ENCODE measurements at regions not wholly inside any gene's neighbourhood (a gene's known extent, or its start where the extent isn't known, plus 50 kb on each side); places are given as distances from the start of the nearest gene placed in this dataset.

- Mint-ChIP-seq H3K9me3 (ENCODE audit: low read depth) (no peaks in the 10 kb centered on the region), H3K36me3 (ENCODE audit: low read depth) (no peaks in the 10 kb centered on the region), H3K4me1 (ENCODE audit: low read depth) (peaks cover 11% of the 10 kb centered on the region), H3K27ac (ENCODE audit: unreplicated experiment) (no peak overlapping the region), H3K4me3 (ENCODE audit: unreplicated experiment) (no peak overlapping the region), H3K27me3 (ENCODE audit: low read depth) (no peaks in the 10 kb centered on the region)
- no peak for DNase-seq (ENCODE audit: low spot score)
- TF ChIP-seq, protein P1, sequence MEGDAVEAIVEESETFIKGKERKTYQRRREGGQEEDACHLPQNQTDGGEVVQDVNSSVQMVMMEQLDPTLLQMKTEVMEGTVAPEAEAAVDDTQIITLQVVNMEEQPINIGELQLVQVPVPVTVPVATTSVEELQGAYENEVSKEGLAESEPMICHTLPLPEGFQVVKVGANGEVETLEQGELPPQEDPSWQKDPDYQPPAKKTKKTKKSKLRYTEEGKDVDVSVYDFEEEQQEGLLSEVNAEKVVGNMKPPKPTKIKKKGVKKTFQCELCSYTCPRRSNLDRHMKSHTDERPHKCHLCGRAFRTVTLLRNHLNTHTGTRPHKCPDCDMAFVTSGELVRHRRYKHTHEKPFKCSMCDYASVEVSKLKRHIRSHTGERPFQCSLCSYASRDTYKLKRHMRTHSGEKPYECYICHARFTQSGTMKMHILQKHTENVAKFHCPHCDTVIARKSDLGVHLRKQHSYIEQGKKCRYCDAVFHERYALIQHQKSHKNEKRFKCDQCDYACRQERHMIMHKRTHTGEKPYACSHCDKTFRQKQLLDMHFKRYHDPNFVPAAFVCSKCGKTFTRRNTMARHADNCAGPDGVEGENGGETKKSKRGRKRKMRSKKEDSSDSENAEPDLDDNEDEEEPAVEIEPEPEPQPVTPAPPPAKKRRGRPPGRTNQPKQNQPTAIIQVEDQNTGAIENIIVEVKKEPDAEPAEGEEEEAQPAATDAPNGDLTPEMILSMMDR (IDR thresholded peaks at IDR 0.05), result no peak
Measured at GRCh38 chr12:65622056-65622455, 202.2 kb upstream of the HMGA2 start.

- Mint-ChIP-seq H3K4me3 (ENCODE audit: unreplicated experiment) (no peak overlapping the region), H3K36me3 (ENCODE audit: low read depth) (no peaks in the 10 kb centered on the region)
Measured at GRCh38 chr12:65623507-65623906, 200.8 kb upstream of the HMGA2 start.

DNA sequence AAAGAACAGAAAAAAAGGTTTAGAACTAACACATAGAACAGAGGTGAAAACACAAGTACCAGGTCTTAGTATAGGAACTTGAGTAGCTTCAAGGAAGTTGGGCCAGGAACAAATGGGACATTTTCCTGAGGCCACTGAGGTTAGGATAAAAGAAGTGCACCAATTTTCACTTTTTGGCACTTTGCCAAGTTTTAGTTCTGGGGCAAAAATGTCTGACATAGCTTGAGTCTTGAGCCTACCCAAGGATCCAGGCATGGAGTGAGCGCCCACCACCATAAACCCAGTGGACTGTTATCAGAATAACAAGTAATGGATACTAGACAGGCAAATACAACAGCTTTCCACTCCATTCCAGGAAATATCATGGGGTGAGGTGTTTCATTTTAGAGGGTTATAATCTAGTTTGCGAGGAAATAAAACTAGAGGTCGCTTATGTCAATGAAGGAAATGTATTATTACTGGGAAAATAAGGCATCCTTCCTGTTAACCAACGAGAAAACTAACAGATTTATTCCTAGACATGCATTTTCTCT, 199.7 kb upstream of the HMGA2 start:
- no peaks in the 10 kb centered on the region for H3K27me3 Mint-ChIP-seq (ENCODE audit: low read depth)

More at GRCh38 chr12:65623507-65623906, 200.8 kb upstream of the HMGA2 start:
- TF ChIP-seq, protein P1 (IDR thresholded peaks at IDR 0.05), result no peak
- H3K27me3 Mint-ChIP-seq (ENCODE audit: low read depth), result no peaks in the 10 kb centered on the region
- DNase-seq (ENCODE audit: low spot score), result no peak
- H3K27ac Mint-ChIP-seq (ENCODE audit: unreplicated experiment), result no peak overlapping the region
- H3K9me3 Mint-ChIP-seq (ENCODE audit: low read depth), result no peaks in the 10 kb centered on the region
- H3K4me1 Mint-ChIP-seq (ENCODE audit: low read depth), result peaks cover 11% of the 10 kb centered on the region

DNA sequence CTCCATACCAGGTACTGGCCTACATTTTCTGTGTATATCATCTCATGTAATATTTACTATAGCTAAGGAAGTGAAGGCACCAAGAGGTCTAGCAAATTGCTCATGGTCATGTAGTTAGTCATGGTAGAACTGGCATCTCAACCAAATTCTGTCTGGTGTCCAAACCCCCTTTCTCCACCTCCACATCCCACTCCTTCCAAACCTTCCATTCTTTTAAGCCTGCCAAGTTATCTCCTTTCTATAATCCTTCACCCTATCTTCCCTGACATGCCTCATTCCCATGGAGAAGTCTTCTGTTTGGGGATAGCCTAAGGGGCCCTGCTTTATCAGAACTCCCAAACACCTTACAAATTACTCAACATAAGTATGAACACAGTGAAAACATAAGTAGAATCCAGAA, 196.2 kb upstream of the HMGA2 start:
- Mint-ChIP-seq H3K36me3 (ENCODE audit: low read depth) (no peaks in the 10 kb centered on the region), H3K4me3 (ENCODE audit: unreplicated experiment) (no peak overlapping the region), H3K27ac (ENCODE audit: unreplicated experiment) (no peak overlapping the region), H3K4me1 (ENCODE audit: low read depth) (peaks cover 40% of the 10 kb centered on the region), H3K9me3 (ENCODE audit: low read depth) (no peaks in the 10 kb centered on the region), H3K27me3 (ENCODE audit: low read depth) (no peaks in the 10 kb centered on the region)
- TF ChIP-seq, protein P1 (IDR thresholded peaks at IDR 0.05), result no peak
- no peak for DNase-seq (ENCODE audit: low spot score)

More for the DNA sequence above, 199.7 kb upstream of the HMGA2 start:
- no peaks in the 10 kb centered on the region for H3K36me3 Mint-ChIP-seq (ENCODE audit: low read depth)
- peaks cover 15% of the 10 kb centered on the region for H3K4me1 Mint-ChIP-seq (ENCODE audit: low read depth)
- no peak for DNase-seq (ENCODE audit: low spot score)
- no peak overlapping the region for H3K27ac Mint-ChIP-seq (ENCODE audit: unreplicated experiment)
- no peaks in the 10 kb centered on the region for H3K9me3 Mint-ChIP-seq (ENCODE audit: low read depth)
- TF ChIP-seq, protein P1 (IDR thresholded peaks at IDR 0.05), result no peak
- H3K4me3 Mint-ChIP-seq (ENCODE audit: unreplicated experiment), result no peak overlapping the region

DNA sequence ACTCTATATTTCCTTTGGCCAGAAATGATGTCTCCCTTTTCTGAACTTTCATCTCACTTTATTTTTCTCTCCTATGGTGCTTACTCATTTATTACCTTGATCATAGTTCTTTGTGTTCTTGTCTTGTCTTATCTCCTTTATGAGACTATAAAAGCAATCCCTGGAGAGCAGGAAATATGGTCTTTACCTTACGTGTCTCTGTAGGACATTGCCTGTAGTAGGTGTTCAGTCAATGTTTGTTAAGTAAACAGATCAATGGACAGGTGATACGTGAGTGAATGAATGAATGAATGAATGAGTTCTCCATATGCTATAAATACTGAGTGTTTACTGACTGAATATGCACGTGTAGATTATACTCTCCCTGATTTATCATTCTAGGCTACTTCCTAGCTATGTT, 193.7 kb upstream of the HMGA2 start:
- Mint-ChIP-seq H3K27ac (ENCODE audit: unreplicated experiment) (peak overlapping the region; percentile 91), H3K4me1 (ENCODE audit: low read depth) (peaks cover 55% of the 10 kb centered on the region), H3K27me3 (ENCODE audit: low read depth) (no peaks in the 10 kb centered on the region), H3K36me3 (ENCODE audit: low read depth) (no peaks in the 10 kb centered on the region), H3K4me3 (ENCODE audit: unreplicated experiment) (no peak overlapping the region), H3K9me3 (ENCODE audit: low read depth) (no peaks in the 10 kb centered on the region)
- TF ChIP-seq, protein P1 (IDR thresholded peaks at IDR 0.05), result no peak
- DNase-seq (ENCODE audit: low spot score), result no peak

Measured in chondrocyte (in vitro differentiated cells).